ENCODE measurements at regions not wholly inside any gene's neighbourhood (a gene's known extent, or its start where the extent isn't known, plus 50 kb on each side); places are given as distances from the start of the nearest gene placed in this dataset.

DNA sequence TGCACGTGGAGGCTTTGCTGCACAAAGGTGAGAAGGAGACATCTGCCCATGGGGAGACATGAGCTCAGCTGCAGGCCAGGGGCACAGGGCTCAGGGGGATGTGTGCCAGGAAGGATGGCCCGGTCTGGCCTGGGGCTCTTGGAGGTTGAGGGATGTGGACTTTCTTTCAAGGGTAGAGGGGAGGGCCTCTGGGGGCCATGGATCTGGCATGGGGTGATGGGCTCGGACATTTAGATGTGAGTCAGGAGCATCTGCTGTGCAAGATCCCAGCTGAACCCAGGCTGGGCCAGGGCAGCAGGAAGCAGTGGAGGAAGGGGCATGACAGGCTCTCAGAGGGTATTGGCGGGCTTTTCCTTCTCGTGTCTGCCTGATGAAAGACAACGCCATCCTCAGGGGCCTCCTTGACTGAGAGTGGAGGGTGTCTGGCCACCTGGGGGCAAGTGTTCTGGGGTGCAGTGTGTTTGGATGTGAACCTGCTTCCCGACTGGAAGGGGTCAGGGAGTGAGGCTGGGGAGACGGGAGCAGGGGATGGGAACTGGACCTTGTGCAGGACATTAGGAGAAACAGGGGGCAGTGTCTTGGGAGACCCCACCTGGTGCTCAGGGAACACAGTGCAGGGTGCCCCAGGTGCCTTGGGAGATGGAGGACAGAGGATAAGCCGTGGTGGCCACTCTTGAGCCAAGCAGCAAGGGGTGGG lies 156.1 kb downstream of the ERMARD start:
- TF ChIP-seq, protein P1, sequence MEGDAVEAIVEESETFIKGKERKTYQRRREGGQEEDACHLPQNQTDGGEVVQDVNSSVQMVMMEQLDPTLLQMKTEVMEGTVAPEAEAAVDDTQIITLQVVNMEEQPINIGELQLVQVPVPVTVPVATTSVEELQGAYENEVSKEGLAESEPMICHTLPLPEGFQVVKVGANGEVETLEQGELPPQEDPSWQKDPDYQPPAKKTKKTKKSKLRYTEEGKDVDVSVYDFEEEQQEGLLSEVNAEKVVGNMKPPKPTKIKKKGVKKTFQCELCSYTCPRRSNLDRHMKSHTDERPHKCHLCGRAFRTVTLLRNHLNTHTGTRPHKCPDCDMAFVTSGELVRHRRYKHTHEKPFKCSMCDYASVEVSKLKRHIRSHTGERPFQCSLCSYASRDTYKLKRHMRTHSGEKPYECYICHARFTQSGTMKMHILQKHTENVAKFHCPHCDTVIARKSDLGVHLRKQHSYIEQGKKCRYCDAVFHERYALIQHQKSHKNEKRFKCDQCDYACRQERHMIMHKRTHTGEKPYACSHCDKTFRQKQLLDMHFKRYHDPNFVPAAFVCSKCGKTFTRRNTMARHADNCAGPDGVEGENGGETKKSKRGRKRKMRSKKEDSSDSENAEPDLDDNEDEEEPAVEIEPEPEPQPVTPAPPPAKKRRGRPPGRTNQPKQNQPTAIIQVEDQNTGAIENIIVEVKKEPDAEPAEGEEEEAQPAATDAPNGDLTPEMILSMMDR (IDR thresholded peaks at IDR 0.05; ENCODE audit: low read depth, low read length), result no peak
- peaks cover 86% of the 10 kb centered on the region for H3K9me3 ChIP-seq (ENCODE audit: control insufficient read depth, insufficient read depth, low read length)
- H3K27me3 ChIP-seq (ENCODE audit: control insufficient read depth, insufficient read depth, low read length), result no peaks in the 10 kb centered on the region
- POLR2A ChIA-PET, result no interaction called here
- CTCF ChIA-PET, result no interaction called here
- H3K27ac ChIP-seq (ENCODE audit: low read depth, low read length), result no peak overlapping the region
- no peak overlapping the region for H3K4me3 ChIP-seq (ENCODE audit: low read depth, low read length)
- no peak for DNase-seq (ENCODE audit: low read depth, low spot score)

DNA sequence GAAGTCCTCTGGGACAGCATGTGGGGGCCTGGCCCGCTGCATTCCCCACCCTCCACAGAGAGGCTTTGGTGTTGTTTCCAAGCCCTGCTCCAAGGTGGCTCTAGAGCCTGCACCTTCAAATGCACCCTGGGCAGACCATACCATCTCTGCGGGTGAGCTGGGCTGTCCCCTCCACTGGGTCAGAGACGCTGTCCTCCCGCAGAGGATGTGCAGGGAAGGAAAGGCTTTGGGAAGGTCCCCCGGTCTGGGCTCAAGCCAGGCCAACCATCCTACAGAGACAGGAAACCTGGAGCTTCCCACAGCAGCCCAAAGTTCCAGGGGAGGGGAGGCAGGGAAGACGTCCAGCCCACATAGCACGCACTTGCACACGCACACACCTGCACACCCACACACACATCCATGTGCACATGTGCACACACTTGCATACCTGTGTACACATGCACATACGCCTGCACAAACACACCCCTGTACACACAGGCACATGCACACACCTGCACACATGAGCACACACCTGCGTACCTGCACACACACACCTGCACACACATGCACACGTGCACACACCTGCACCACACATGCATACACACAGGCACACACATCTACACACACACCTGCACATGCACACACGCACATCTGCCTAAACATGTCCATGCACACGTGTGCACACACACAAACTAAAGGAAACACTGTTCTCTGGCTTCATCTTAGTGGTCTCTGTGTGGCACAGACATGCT lies 155.4 kb downstream of the ERMARD start:
- Histone ChIP-seq H3K27ac (ENCODE audit: low read depth, low read length) (no peak overlapping the region), H3K4me3 (ENCODE audit: low read depth, low read length) (no peak overlapping the region), H3K27me3 (ENCODE audit: control insufficient read depth, insufficient read depth, low read length) (no peaks in the 10 kb centered on the region), H3K9me3 (ENCODE audit: control insufficient read depth, insufficient read depth, low read length) (peaks cover 85% of the 10 kb centered on the region)
- ChIA-PET POLR2A (no interaction called here), CTCF (interaction anchor here (0.7 kb wide), 1 partner anchor 75 kb away, joined by 3 read pairs; no protein-coding TSS in a partner anchor)
- no peak for DNase-seq (ENCODE audit: low read depth, low spot score)
- TF ChIP-seq, protein P1 (IDR thresholded peaks at IDR 0.05; ENCODE audit: low read depth, low read length), result no peak

- Histone ChIP-seq H3K9me3 (ENCODE audit: control insufficient read depth, insufficient read depth, low read length) (peaks cover 81% of the 10 kb centered on the region), H3K4me3 (ENCODE audit: low read depth, low read length) (no peak overlapping the region), H3K27ac (ENCODE audit: low read depth, low read length) (no peak overlapping the region), H3K27me3 (ENCODE audit: control insufficient read depth, insufficient read depth, low read length) (no peaks in the 10 kb centered on the region)
- no peak for DNase-seq (ENCODE audit: low read depth, low spot score)
- TF ChIP-seq, protein P1 (IDR thresholded peaks at IDR 0.05; ENCODE audit: low read depth, low read length), result no peak
- CTCF ChIA-PET, result interaction anchor here (0.7 kb wide), 1 partner anchor 74 kb away, joined by 3 read pairs; no protein-coding TSS in a partner anchor
- POLR2A ChIA-PET, result no interaction called here
These were observed 154.7 kb downstream of the ERMARD start for GRCh38 chr6:169906004-169906687.

DNA sequence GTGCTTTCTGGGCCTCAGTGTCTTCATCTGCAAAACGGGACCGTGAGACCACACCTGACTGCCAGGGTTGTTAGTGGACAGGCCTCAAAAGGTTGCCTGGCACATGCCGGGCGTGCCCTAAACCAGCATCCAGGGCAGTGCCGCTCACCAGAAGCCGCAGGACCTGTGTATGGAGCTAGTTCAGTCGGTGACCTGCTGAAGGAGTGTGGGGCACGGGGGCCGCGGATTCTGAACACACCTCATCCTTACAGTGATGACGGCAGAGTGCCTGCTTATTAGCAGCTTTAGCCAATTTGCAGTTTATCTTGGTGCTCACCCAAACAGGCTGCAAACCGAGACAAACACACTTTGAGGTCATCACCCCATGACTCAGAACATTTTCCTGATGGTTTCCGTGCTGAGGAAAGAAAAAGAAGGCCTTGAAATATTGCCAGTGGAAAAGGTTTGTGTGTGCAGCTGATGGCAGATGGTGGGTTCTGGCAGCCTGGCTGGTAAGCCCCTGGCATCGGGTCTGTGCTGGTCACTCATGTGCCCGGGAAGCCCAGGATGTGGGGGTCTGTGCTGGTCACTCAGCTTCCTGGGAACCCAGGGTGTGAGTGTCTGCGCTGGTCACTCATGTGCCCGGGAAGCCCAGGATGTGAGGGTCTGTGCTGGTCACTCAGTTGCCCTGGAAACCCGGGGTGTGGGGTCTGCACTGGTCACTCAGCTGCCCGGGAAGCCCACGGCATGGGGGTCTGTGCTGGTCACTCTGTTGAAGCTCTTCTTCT lies 153.8 kb downstream of the ERMARD start:
- TF ChIP-seq, protein P1 (IDR thresholded peaks at IDR 0.05; ENCODE audit: low read depth, low read length), result no peak
- DNase-seq (ENCODE audit: low read depth, low spot score), result no peak
- Histone ChIP-seq H3K27me3 (ENCODE audit: control insufficient read depth, insufficient read depth, low read length) (no peaks in the 10 kb centered on the region), H3K4me3 (ENCODE audit: low read depth, low read length) (no peak overlapping the region), H3K27ac (ENCODE audit: low read depth, low read length) (no peak overlapping the region), H3K9me3 (ENCODE audit: control insufficient read depth, insufficient read depth, low read length) (peaks cover 79% of the 10 kb centered on the region)
- ChIA-PET POLR2A (no interaction called here), CTCF (no interaction called here)
